K562 (cell line): ENCODE measurements at regions not wholly inside any gene's neighbourhood (a gene's known extent, or its start where the extent isn't known, plus 50 kb on each side); places are given as distances from the start of the nearest gene placed in this dataset.

Source experiments
- ATAC-seq: fragments of 200-7000 bp; cut with Tn5 transposase; 3 replicates; pipeline ENCODE4 v1.9.1; 2020; ENCODE audit warnings: moderate library complexity
- BruUV-seq: library from RNA; stranded (reverse); fragments of 400-500 nt; replicated peaks from 2 replicates; lab custom pipeline; 2021; lab: Mats Ljungman, UMichigan
- CTCF ChIA-PET: fragments of 300-600 bp; formaldehyde crosslinking; extraction: SDS; loops from one replicate; lab custom pipeline; 2021; ENCODE audit warnings: low intra/inter-chr PET ratio; lab: Yijun Ruan, JAX
- POLR2A ChIA-PET: fragments of 300-600, 350-650 bp; sonication (Branson Sonifier 250); formaldehyde crosslinking; extraction: SDS; loops from one replicate; lab custom pipeline; 2021; ENCODE audit warnings: antibody characterized with exemption, inconsistent platforms; lab: Yijun Ruan, JAX
- DNase-seq, 4 experiments: peaks; one replicate each; pipeline versions ENCODE4 v3.0.0 to v3.0.0-alpha.2; 2011 to 2018; ENCODE audit warnings: low spot score in 3 of 4, mixed read lengths in 3 of 4; ENCODE audit errors: extremely low read depth in 1 of 4
- FAIRE-seq: peaks from 2 replicates; lab custom pipeline; 2011; peaks lifted over from hg19 to GRCh38; lab: Jason Lieb, UNC
- H2AFZ ChIP-seq: 2 replicates; pipeline ENCODE4 v1.6.0; 2011; ENCODE audit warnings: low read depth, low read length, control low read depth, inconsistent platforms
- H3K27ac ChIP-seq: fragments of 200-600 bp; 3 replicates; pipeline ENCODE4 v1.8.0; 2011; ENCODE audit warnings: low read depth, mild to moderate bottlenecking, control low read depth, inconsistent platforms, low read length, moderate library complexity, mixed read lengths; ENCODE audit errors: extremely low read depth
- H3K27me3 ChIP-seq, 2 experiments: fragments of 300-600 bp in 1 of 2; 2 replicates in 1 of 2; 3 replicates in 1 of 2; pipeline versions ENCODE4 v1.6.0 to v1.8.0; 2011; ENCODE audit warnings: inconsistent platforms in 2 of 2, low read length in 2 of 2, mild to moderate bottlenecking in 1 of 2, mixed read lengths in 1 of 2, moderate library complexity in 1 of 2; ENCODE audit not compliant: control insufficient read depth in 2 of 2, insufficient read depth in 2 of 2
- H3K36me3 ChIP-seq: fragments of 300-600 bp; 3 replicates; pipeline ENCODE4 v1.8.0; 2011; ENCODE audit warnings: mild to moderate bottlenecking, low read length, inconsistent platforms; ENCODE audit not compliant: control insufficient read depth, insufficient read depth
- H3K4me1 ChIP-seq, 2 experiments: fragments of 200-600 bp in 1 of 2; replicated peaks in 1 of 2; 2 replicates in 1 of 2; 3 replicates in 1 of 2; pipeline versions ENCODE4 v1.5.1 to v1.8.0; 2011; ENCODE audit warnings: inconsistent platforms in 2 of 2, low read length in 2 of 2, mild to moderate bottlenecking in 1 of 2, mixed read lengths in 1 of 2, moderate library complexity in 1 of 2; ENCODE audit not compliant: control insufficient read depth in 2 of 2, insufficient read depth in 2 of 2
- H3K4me2 ChIP-seq: 2 replicates; pipeline ENCODE4 v1.6.1; 2011; ENCODE audit warnings: low read length, control low read depth, inconsistent platforms, mixed read lengths; ENCODE audit not compliant: insufficient read depth
- H3K4me3 ChIP-seq: fragments of 200-600 bp; sonication (generic), shearing (Covaris generic); 2 replicates; pipeline ENCODE4 v1.5.1; 2016; ENCODE audit warnings: control low read depth, inconsistent platforms
- H3K79me2 ChIP-seq: fragments of 200-600 bp; 3 replicates; pipeline ENCODE4 v1.8.0; 2011; ENCODE audit warnings: low read length, inconsistent platforms; ENCODE audit not compliant: control insufficient read depth, insufficient read depth
- H3K9ac ChIP-seq, 2 experiments: 2 replicates each; pipeline versions ENCODE4 v1.6.0 to v1.6.1; 2011; ENCODE audit warnings: low read depth in 2 of 2, low read length in 2 of 2, control low read depth in 1 of 2, inconsistent platforms in 1 of 2, mild to moderate bottlenecking in 1 of 2, mixed read lengths in 1 of 2; ENCODE audit not compliant: insufficient read depth in 1 of 2
- H3K9me1 ChIP-seq: one replicate; pipeline ENCODE4 v1.6.0; 2011; ENCODE audit warnings: inconsistent platforms, mild to moderate bottlenecking, low read length, moderate library complexity; ENCODE audit not compliant: control insufficient read depth, insufficient read depth
- H3K9me3 ChIP-seq: replicated peaks from 2 replicates; pipeline ENCODE4 v1.5.1; 2011; ENCODE audit warnings: low read depth, low read length, inconsistent platforms; ENCODE audit not compliant: control insufficient read depth, insufficient read depth
- H4K20me1 ChIP-seq: replicated peaks from 2 replicates; pipeline ENCODE4 v1.6.1; 2011; ENCODE audit warnings: low read length, inconsistent platforms, mixed read lengths; ENCODE audit not compliant: control insufficient read depth, insufficient read depth
- DNMT1 ChIP-seq: fragments of 450-650 bp; IDR thresholded peaks from 2 replicates; pipeline ENCODE4 v1.6.1; 2016; ENCODE audit warnings: antibody characterized with exemption, mild to moderate bottlenecking
- GTF2E2 ChIP-seq: fragments of 200-800 bp; sonication (Bioruptor generic); IDR thresholded peaks from 2 replicates; pipeline ENCODE4 v1.6.1; 2016; ENCODE audit warnings: missing genetic modification characterization, missing compliant biosample characterization
- HNRNPH1 ChIP-seq: fragments of 200-400 bp; formaldehyde crosslinking; optimal IDR thresholded peaks from 2 replicates; pipeline ENCODE3; 2017; ENCODE audit warnings: low read depth, mild to moderate bottlenecking, low read length, moderate library complexity
- KDM1A ChIP-seq, 2 experiments: fragments of 450-650 bp; IDR thresholded peaks; 2 replicates each; pipeline ENCODE4 v1.6.1; 2016; ENCODE audit warnings: mild to moderate bottlenecking in 2 of 2
- MEIS2 ChIP-seq: fragments of 450-650 bp; IDR thresholded peaks from 2 replicates; pipeline ENCODE4 v1.6.1; 2014; ENCODE audit warnings: mild to moderate bottlenecking; ENCODE audit not compliant: partially characterized antibody
- SAFB ChIP-seq: fragments of 200-400 bp; formaldehyde crosslinking; IDR thresholded peaks from 2 replicates; pipeline ENCODE4 v1.6.1; 2017; ENCODE audit warnings: low read depth, low read length, borderline replicate concordance
- SREBF2 ChIP-seq: sonication (generic); formaldehyde crosslinking; IDR thresholded peaks from 2 replicates; pipeline ENCODE4 v1.4.0; 2020; ENCODE audit warnings: mild to moderate bottlenecking, missing genetic modification reagents
- SRSF3 ChIP-seq: fragments of 200-400 bp; formaldehyde crosslinking; IDR thresholded peaks from 2 replicates; pipeline ENCODE4 v1.6.1; 2016; ENCODE audit warnings: mild to moderate bottlenecking, low read length, moderate library complexity; ENCODE audit not compliant: insufficient read depth
- ZNF263 ChIP-seq: sonication (generic); formaldehyde crosslinking; IDR thresholded peaks from 2 replicates; pipeline ENCODE4 v1.8.0; 2022; ENCODE audit warnings: mild to moderate bottlenecking, missing genetic modification reagents, borderline replicate concordance
- ZNF696 ChIP-seq: fragments of 250-450 bp; sonication (Bioruptor Pico); conservative IDR thresholded peaks from 2 replicates; pipeline ENCODE4 v1.4.0; 2020; ENCODE audit warnings: mild to moderate bottlenecking, moderate library complexity
- WGBS: fragments of 100-300 bp; shearing (Covaris generic); methylation state at CpG from one replicate; pipeline ENCODE4 v1.1.6; 2016; ENCODE audit warnings: low coverage, mixed read lengths; ENCODE audit not compliant: insufficient coverage; ENCODE audit errors: missing lambda C conversion rate; 5-methylcytosine and 5-hydroxymethylcytosine counted together
- in situ Hi-C: fragments of 300-500 bp; cut with MboI; formaldehyde crosslinking; loops from 4 replicates; pipeline ENCODE4 v1.15.0; 2018; ENCODE audit warnings: inconsistent platforms, mixed read lengths
- intact Hi-C: fragments of 100-400 bp; cut with micrococcal nuclease; formaldehyde crosslinking; loops from 2 replicates; pipeline ENCODE4 v1.14.2; 2022
- TF ChIP-seq, protein P1 (sequence below): sonication (generic); IDR thresholded peaks from 2 replicates; pipeline ENCODE4 v1.6.1; 2016

DNA sequence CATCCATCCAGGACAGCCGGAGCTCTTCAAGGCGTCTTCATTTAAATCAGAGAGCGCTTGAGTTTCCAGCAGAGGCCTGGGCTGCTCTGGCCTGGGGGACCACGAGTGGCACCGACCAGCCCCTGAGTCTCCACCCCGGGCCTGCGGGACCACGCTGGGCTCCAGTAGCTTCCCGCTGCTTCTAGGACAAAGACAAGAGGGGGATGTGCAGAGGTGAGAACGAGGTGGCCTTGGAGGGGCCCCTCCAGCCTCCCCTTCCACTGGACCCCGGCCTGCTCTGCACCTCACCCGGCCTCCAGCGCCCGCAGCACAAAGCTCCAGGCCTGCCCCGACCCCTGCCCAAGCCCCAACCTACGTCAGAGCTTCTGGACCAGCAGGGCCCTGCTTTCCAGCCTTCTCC, 81.6 kb downstream of the IRX2 start:
- Histone ChIP-seq H3K9ac (no peak overlapping the region; a peak in 1 of 4 replicates), H3K36me3 (no peaks in the 10 kb centered on the region), H3K9me1 (no peaks in the 10 kb centered on the region), H3K4me1 (no peaks in the 10 kb centered on the region), H3K27ac (no peak overlapping the region), H3K4me3 (no peak overlapping the region), H2AFZ (no peak overlapping the region), H4K20me1 (0 out of 2 replicates have a peak, but pooled peaks cover 3% of the 10 kb centered on the region), H3K9me3 (no peaks in the 10 kb centered on the region), H3K4me2 (no peak overlapping the region), H3K79me2 (no peaks in the 10 kb centered on the region), H3K27me3 (peaks cover 7 to 41% of the 10 kb centered on the region in 2 experiments; a peak in 4 of 5 replicates)
- BruUV-seq: no TSS peak
- no peak for DNase-seq
- no peak for FAIRE-seq
- ChIA-PET POLR2A (no interaction called here), CTCF (no interaction called here)
- TF ChIP-seq ZNF696: no peak
- no peak for TF ChIP-seq GTF2E2 (tag)
- TF ChIP-seq SRSF3: no peak
- TF ChIP-seq ZNF263 (CRISPR knock-in tag): no peak
- TF ChIP-seq MEIS2: no peak
- no peak for TF ChIP-seq HNRNPH1
- TF ChIP-seq KDM1A (IDR thresholded peaks at IDR 0.05): no peak
- TF ChIP-seq SREBF2 (CRISPR knock-in tag): no peak
- no peak for TF ChIP-seq DNMT1
- TF ChIP-seq, protein P1, sequence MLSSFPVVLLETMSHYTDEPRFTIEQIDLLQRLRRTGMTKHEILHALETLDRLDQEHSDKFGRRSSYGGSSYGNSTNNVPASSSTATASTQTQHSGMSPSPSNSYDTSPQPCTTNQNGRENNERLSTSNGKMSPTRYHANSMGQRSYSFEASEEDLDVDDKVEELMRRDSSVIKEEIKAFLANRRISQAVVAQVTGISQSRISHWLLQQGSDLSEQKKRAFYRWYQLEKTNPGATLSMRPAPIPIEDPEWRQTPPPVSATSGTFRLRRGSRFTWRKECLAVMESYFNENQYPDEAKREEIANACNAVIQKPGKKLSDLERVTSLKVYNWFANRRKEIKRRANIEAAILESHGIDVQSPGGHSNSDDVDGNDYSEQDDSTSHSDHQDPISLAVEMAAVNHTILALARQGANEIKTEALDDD: no peak
- no peak for TF ChIP-seq SAFB
- intact Hi-C loops (no loop called here), in situ Hi-C loops (no loop called here)
- WGBS: under 1% methylated on average over 16 of the region's 16 CpGs
- no peak for ATAC-seq
